LNCaP clone FGC (cell line): ENCODE measurements at regions not wholly inside any gene's neighbourhood (a gene's known extent, or its start where the extent isn't known, plus 50 kb on each side); places are given as distances from the start of the nearest gene placed in this dataset.

ENCODE experiments used
- DNase-seq: peaks from one replicate; pipeline ENCODE4 v3.0.0-alpha.2; 2011; ENCODE audit warnings: low read depth
- H3K4me3 ChIP-seq: 2 replicates; pipeline ENCODE4 v1.5.1; 2011; ENCODE audit warnings: mild to moderate bottlenecking, low read depth, low read length, control low read depth
- TF ChIP-seq, protein P1 (sequence below): IDR thresholded peaks from 2 replicates; pipeline ENCODE4 v1.5.1; 2012; ENCODE audit warnings: mild to moderate bottlenecking; ENCODE audit not compliant: control insufficient read depth, insufficient read depth; ENCODE audit errors: extremely low read depth

DNA sequence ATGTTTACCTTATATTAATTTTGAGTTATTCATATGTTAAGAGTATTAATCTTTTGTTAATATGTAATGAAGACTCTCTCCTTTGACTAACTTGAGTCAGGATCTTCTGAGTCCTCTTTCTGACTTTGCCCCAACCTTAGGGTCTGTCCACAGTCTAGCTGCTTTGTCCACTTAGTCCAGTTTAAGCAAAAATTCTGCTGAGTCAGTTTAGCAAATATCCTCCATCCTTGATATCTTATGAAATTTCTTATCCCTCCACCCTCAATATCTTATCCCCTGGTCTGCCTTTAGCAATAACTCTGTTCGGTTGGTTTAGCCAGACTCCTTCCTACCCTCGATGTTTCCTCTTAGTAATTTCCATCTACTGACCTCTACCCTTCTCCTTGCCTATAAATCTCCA, 91.7 kb downstream of the DIPK2A start:
- TF ChIP-seq, protein P1, sequence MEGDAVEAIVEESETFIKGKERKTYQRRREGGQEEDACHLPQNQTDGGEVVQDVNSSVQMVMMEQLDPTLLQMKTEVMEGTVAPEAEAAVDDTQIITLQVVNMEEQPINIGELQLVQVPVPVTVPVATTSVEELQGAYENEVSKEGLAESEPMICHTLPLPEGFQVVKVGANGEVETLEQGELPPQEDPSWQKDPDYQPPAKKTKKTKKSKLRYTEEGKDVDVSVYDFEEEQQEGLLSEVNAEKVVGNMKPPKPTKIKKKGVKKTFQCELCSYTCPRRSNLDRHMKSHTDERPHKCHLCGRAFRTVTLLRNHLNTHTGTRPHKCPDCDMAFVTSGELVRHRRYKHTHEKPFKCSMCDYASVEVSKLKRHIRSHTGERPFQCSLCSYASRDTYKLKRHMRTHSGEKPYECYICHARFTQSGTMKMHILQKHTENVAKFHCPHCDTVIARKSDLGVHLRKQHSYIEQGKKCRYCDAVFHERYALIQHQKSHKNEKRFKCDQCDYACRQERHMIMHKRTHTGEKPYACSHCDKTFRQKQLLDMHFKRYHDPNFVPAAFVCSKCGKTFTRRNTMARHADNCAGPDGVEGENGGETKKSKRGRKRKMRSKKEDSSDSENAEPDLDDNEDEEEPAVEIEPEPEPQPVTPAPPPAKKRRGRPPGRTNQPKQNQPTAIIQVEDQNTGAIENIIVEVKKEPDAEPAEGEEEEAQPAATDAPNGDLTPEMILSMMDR: no peak
- no peak overlapping the region for H3K4me3 ChIP-seq
- no peak for DNase-seq

DNA sequence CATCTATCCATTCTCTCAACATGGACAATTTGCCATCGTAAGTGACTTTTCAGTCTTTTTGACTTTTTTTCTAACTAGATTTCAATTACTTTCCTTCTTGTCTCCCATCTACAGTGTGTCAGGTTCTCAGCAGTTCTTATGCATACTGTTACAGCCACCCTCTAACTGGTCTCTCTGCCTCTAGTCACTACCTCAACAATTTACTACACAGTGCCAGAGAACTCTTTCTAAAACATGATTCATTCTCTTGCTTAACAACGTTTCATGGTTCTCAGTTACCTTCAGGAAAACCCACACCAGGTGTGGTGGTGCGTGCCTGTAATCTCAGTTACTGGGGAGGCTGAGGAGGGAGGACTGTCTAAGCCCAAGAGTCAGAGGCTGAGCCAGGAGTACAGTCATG, 95.4 kb downstream of the DIPK2A start:
- DNase-seq: no peak
- TF ChIP-seq, protein P1: no peak

DNA sequence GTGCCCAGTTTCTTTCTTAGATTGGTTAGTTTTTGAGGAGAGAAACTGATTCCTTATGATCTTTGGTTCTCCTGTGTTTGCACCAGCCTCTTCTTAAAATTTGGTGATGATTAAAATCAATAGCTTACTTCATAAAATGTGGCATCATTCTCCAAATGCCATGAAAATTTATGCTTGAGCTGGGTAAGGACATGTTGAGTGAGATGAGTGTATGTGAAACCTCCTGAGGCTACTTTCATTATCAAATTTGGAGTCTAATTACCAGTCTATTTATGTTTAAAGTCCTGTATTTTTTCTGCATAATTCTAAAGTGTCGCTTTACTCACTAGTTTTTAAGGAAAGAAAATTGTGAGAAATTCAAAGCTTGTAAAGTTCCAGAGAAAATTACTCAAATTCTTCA, 102.1 kb downstream of the DIPK2A start:
- no peak overlapping the region for H3K4me3 ChIP-seq
- no peak for DNase-seq
- TF ChIP-seq, protein P1: no peak

More for the DNA sequence above, 95.4 kb downstream of the DIPK2A start:
- H3K4me3 ChIP-seq: no peak overlapping the region

DNA sequence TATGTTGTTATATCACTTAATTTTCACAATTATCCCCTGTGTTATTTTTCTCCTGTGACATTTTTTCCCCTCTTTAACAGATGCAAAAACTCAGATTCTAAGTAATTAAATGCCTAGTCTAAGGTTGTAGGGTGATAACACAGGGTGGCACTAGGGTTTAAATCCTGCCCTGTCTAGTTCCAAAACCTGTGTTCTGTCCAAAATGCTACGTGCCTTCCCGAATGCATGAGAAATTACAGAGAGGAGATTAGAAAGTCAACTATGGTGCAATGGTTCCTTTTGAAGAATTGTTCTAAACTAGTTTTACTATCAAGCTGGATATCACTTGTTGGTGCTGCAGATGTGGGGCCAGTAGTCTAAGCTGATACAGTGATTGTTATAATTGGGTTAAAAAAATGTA, 108.0 kb downstream of the DIPK2A start:
- TF ChIP-seq, protein P1: no peak
- H3K4me3 ChIP-seq: no peak overlapping the region
- DNase-seq: no peak

DNA sequence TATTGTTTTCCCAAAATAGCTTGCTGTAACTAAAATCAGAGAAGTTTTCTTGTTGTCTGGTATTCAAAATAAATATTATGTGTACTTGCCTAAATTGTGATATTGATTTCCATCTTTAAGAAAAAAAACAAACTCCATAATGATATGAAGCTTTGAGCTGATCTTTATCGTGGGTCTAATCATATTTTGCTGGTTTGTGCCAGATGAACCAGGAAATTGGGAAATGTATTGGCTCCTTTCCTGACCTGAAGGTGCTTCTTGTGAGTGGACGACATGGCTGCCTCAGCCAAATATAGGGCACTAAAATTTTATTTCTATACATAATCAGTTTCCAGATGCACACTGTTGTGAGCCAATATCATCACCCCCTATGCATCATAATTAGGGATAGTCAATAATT, 113.3 kb downstream of the DIPK2A start:
- no peak overlapping the region for H3K4me3 ChIP-seq
- TF ChIP-seq, protein P1: no peak
- DNase-seq: peak; percentile 64

DNA sequence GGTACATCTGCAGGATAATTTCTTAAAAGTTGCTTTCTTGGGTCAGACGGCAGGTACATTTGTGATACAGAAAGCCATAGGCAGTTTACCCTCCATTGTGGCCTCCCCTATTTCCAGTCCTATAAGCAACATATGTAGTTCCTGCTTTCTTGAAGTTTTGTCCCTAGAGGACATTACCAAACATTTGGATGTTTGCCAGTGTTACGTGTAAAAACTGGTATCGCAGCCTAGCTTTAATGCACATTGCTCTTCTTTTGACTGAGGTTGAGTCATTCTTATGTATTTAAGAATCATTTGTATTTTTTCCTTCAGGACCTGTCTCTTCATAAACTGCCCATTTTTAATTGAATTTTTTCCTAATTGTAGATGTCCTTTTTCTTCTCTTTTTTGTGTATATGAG, 114.3 kb downstream of the DIPK2A start:
- DNase-seq: peak; percentile 89
- TF ChIP-seq, protein P1: no peak
- H3K4me3 ChIP-seq: no peak overlapping the region

DNA sequence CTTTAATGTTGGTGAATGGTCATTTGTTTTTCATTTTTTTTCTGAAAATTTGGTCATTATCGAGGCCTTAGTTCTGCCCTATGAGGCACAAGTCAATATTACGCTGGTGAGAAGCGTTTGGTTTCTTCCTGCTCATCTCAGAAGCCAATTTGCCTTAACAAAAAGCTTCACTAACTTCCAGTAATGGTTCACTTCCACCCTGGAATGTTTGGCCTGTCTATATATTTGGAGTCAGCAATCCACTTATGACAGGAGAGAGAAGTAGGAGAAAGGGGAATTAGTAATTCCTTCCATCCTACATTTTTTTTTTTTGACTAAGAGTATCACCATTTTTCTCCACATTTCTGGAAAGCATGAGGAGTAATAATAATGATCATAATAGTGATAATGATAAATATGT, 124.4 kb downstream of the DIPK2A start:
- H3K4me3 ChIP-seq: no peak overlapping the region
- DNase-seq: no peak
- TF ChIP-seq, protein P1: no peak
